ENCODE measurements at regions not wholly inside any gene's neighbourhood (a gene's known extent, or its start where the extent isn't known, plus 50 kb on each side); places are given as distances from the start of the nearest gene placed in this dataset.

DNA sequence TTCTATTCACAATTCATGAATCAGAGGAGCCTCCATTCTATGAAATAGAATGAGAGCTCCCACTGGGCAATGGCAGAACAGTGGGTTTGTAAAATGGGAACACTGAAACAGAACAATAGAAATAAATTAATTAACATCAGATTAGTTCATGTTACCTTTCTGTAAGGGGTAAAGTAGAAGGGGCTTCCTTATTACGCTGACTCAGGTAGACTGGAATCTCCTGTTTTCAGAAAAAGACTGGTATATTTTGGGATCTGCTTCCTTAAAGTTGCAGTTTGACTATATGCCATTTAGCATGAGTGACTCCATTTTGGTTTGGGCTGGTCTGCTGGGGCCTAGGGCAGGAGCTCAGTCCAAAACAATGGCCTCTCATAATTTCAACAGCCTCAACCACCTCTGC, 52.8 kb upstream of the ZFAND3 start:
- Mint-ChIP-seq H3K4me3 (no peak overlapping the region), H3K27me3 (peaks cover 4% of the 10 kb centered on the region), H3K36me3 (ENCODE audit: low read depth) (no peaks in the 10 kb centered on the region), H3K9me3 (no peaks in the 10 kb centered on the region), H3K27ac (no peak overlapping the region), H3K4me1 (ENCODE audit: low read depth) (no peaks in the 10 kb centered on the region)
- ChIA-PET POLR2A (no interaction called here), CTCF (no interaction called here)
- no peak for ATAC-seq
- TF ChIP-seq CTCF (IDR thresholded peaks at IDR 0.05): no peak
- DNase-seq: no peak
- intact Hi-C loops (cut with micrococcal nuclease): no loop called here

- Mint-ChIP-seq H3K4me3 (no peak overlapping the region), H3K36me3 (ENCODE audit: low read depth) (no peaks in the 10 kb centered on the region), H3K27me3 (peaks cover 6% of the 10 kb centered on the region), H3K9me3 (no peaks in the 10 kb centered on the region), H3K4me1 (ENCODE audit: low read depth) (no peaks in the 10 kb centered on the region), H3K27ac (no peak overlapping the region)
- intact Hi-C loops (cut with micrococcal nuclease): no loop called here
- ChIA-PET POLR2A (no interaction called here), CTCF (no interaction called here)
- no peak for TF ChIP-seq CTCF (IDR thresholded peaks at IDR 0.05)
- DNase-seq (no peak), ATAC-seq (no peak)
These were observed 54.2 kb upstream of the ZFAND3 start for GRCh38 chr6:37765182-37765775.

GRCh38 chr6:37763413-37763812, 56.1 kb upstream of the ZFAND3 start:
- Mint-ChIP-seq H3K36me3 (ENCODE audit: low read depth) (no peaks in the 10 kb centered on the region), H3K9me3 (no peaks in the 10 kb centered on the region), H3K4me1 (ENCODE audit: low read depth) (no peaks in the 10 kb centered on the region), H3K27me3 (peaks cover 4% of the 10 kb centered on the region), H3K4me3 (no peak overlapping the region), H3K27ac (no peak overlapping the region)
- intact Hi-C loops (cut with micrococcal nuclease): no loop called here
- no peak for DNase-seq
- no peak for ATAC-seq
- ChIA-PET CTCF (no interaction called here), POLR2A (interaction anchor here (1.2 kb wide), 1 partner anchor 18 kb away, joined by 3 read pairs; no protein-coding TSS in a partner anchor)
- TF ChIP-seq CTCF (IDR thresholded peaks at IDR 0.05): no peak

GRCh38 chr6:37762806-37763205, 56.7 kb upstream of the ZFAND3 start:
- no peak overlapping the region for H3K27ac Mint-ChIP-seq
- H3K4me3 Mint-ChIP-seq: no peak overlapping the region
- POLR2A ChIA-PET: interaction anchor here (1.2 kb wide), 1 partner anchor 18 kb away, joined by 3 read pairs; no protein-coding TSS in a partner anchor
- intact Hi-C loops (cut with micrococcal nuclease): no loop called here
- TF ChIP-seq CTCF (IDR thresholded peaks at IDR 0.05): no peak
- CTCF ChIA-PET: no interaction called here
- ATAC-seq (no peak), DNase-seq (no peak)
- no peaks in the 10 kb centered on the region for H3K36me3 Mint-ChIP-seq (ENCODE audit: low read depth)
- H3K4me1 Mint-ChIP-seq (ENCODE audit: low read depth): no peaks in the 10 kb centered on the region
- no peaks in the 10 kb centered on the region for H3K9me3 Mint-ChIP-seq
- H3K27me3 Mint-ChIP-seq: peaks cover 4% of the 10 kb centered on the region

DNA sequence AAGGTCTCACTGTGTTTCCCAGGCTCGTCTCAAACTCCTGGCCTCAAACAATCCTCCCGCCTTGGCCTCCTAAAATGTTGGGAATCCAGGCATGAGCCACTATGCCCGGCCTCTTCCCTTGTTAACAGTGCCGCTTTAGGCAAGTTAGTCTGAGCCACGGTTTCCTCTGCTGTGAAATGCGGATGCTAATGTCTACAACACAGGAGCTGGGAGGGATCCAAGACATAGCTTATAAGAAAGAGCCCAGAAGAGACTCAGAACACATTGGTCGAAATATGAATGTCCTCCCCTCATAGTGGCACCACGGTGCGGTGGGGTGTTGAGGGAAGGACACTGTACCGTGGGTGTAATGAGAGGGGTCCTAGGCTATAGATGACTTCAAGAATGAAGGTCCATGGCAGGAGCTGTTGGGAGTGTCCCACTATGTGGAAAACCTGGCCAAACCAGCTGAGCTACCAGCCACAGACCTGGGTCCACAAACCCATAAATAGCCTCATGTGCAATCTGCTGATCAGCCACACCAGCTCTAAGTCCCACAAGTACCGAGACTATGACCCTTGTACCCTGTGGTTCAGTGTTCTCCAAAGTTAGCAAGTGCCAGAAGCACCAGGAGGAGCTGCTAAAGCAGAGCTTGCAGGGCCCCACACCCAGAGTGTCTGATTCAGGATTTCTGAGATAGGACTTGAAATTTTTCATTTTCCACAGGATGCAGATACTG, 57.8 kb upstream of the ZFAND3 start:
- Mint-ChIP-seq H3K27ac (no peak overlapping the region), H3K36me3 (ENCODE audit: low read depth) (no peaks in the 10 kb centered on the region), H3K27me3 (peaks cover 2% of the 10 kb centered on the region), H3K4me3 (no peak overlapping the region), H3K9me3 (no peaks in the 10 kb centered on the region), H3K4me1 (ENCODE audit: low read depth) (no peaks in the 10 kb centered on the region)
- intact Hi-C loops (cut with micrococcal nuclease): no loop called here
- no peak for DNase-seq
- ChIA-PET POLR2A (no interaction called here), CTCF (no interaction called here)
- ATAC-seq: no peak
- no peak for TF ChIP-seq CTCF (IDR thresholded peaks at IDR 0.05)

Measured in activated CD8-positive, alpha-beta T cell treated with anti-CD3 and anti-CD28 coated beads for 36 hours (primary cell).